MM.1S (cell line): ENCODE measurements at regions not wholly inside any gene's neighbourhood (a gene's known extent, or its start where the extent isn't known, plus 50 kb on each side); places are given as distances from the start of the nearest gene placed in this dataset.

Source experiments
- DNase-seq: peaks from one replicate; pipeline ENCODE4 v3.0.0-alpha.2; 2015
- H2AFZ ChIP-seq: fragments of 300-600 bp; sonication (generic); 2 replicates; pipeline ENCODE4 v1.6.0; 2016; ENCODE audit warnings: antibody characterized with exemption, low read length
- H3F3A ChIP-seq: fragments of 300-600 bp; sonication (generic); 2 replicates; pipeline ENCODE4 v1.6.1; 2016; ENCODE audit warnings: mild to moderate bottlenecking, antibody characterized with exemption, low read length, moderate library complexity, mixed read lengths; ENCODE audit not compliant: insufficient read depth
- H3K27ac ChIP-seq: fragments of 300-600 bp; sonication (generic); 2 replicates; pipeline ENCODE4 v1.5.1; 2016; ENCODE audit warnings: mild to moderate bottlenecking, low read length
- H3K27me3 ChIP-seq: fragments of 300-600 bp; sonication (generic); replicated peaks from 2 replicates; pipeline ENCODE4 v1.6.0; 2016; ENCODE audit warnings: low read length; ENCODE audit not compliant: insufficient read depth
- H3K36me3 ChIP-seq: fragments of 300-600 bp; sonication (generic); replicated peaks from 2 replicates; pipeline ENCODE4 v1.6.1; 2016; ENCODE audit warnings: mild to moderate bottlenecking, low read length, mixed read lengths; ENCODE audit not compliant: insufficient read depth
- H3K4me1 ChIP-seq: fragments of 300-600 bp; sonication (generic); 2 replicates; pipeline ENCODE4 v1.6.1; 2016; ENCODE audit warnings: low read length, mixed read lengths
- H3K4me2 ChIP-seq: fragments of 300-600 bp; sonication (generic); 2 replicates; pipeline ENCODE4 v1.6.0; 2016; ENCODE audit warnings: low read depth, low read length
- H3K4me3 ChIP-seq: fragments of 300-600 bp; sonication (generic); 2 replicates; pipeline ENCODE4 v1.5.1; 2016; ENCODE audit warnings: low read length, mixed read lengths
- H3K79me2 ChIP-seq: fragments of 300-600 bp; sonication (generic); 2 replicates; pipeline ENCODE4 v1.6.1; 2016; ENCODE audit warnings: mixed run types, low read length, mixed read lengths
- H3K9ac ChIP-seq: fragments of 300-600 bp; sonication (generic); 2 replicates; pipeline ENCODE4 v1.6.1; 2016; ENCODE audit warnings: low read length, mixed read lengths
- H3K9me2 ChIP-seq: fragments of 300-600 bp; sonication (generic); replicated peaks from 2 replicates; pipeline ENCODE4 v1.6.1; 2016; ENCODE audit warnings: mild to moderate bottlenecking, low read length, mixed read lengths; ENCODE audit not compliant: insufficient read depth
- H3K9me3 ChIP-seq: fragments of 300-600 bp; sonication (generic); replicated peaks from 2 replicates; pipeline ENCODE4 v1.6.1; 2016; ENCODE audit warnings: mild to moderate bottlenecking, low read length, mixed read lengths; ENCODE audit not compliant: insufficient read depth
- H4K20me1 ChIP-seq: fragments of 300-600 bp; sonication (generic); 2 replicates; pipeline ENCODE4 v1.6.1; 2016; ENCODE audit warnings: mild to moderate bottlenecking, low read length, moderate library complexity, mixed read lengths; ENCODE audit not compliant: insufficient read depth
- EZH2 ChIP-seq: fragments of 300-600 bp; sonication (generic); optimal IDR thresholded peaks from 2 replicates; pipeline ENCODE3; 2017; ENCODE audit warnings: low read depth, mild to moderate bottlenecking, antibody characterized with exemption, low read length, mixed read lengths
- EZH2phosphoT487 ChIP-seq: fragments of 300-600 bp; sonication (generic); IDR thresholded peaks from 2 replicates; pipeline ENCODE4 v1.6.1; 2018; ENCODE audit warnings: antibody characterized with exemption, low read length
- TF ChIP-seq, protein P1 (sequence below): fragments of 300-600 bp; sonication (generic); IDR thresholded peaks from 2 replicates; pipeline ENCODE4 v1.5.1; 2016; ENCODE audit warnings: antibody characterized with exemption, low read length, mixed read lengths

DNA sequence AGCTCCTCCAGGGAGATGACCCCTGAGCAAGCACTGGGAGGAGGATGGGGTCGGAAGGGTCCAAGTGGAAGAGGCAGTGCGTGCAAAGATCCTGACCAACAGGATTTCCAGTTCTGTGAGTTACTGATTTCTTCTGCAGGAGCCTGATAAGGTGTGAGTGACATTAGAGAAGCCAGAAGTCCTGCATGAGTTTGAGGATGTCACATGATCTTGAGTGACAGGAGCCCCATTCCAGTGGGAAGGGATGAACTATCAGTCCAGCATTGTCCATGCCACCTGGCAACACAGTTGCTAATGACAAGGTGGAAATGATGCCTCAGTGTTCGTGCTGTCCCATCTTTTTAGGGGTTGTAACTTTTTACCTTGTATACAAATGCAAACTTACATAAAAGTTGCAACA lies 285.1 kb upstream of the HDAC4 start:
- no peaks in the 10 kb centered on the region for H3K9me3 ChIP-seq
- no peaks in the 10 kb centered on the region for H3K79me2 ChIP-seq
- no peak overlapping the region for H3K27ac ChIP-seq
- no peaks in the 10 kb centered on the region for H3K36me3 ChIP-seq
- H4K20me1 ChIP-seq: no peaks in the 10 kb centered on the region
- no peak for DNase-seq
- H3K27me3 ChIP-seq: no peaks in the 10 kb centered on the region
- no peak overlapping the region for H3K9ac ChIP-seq
- TF ChIP-seq, protein P1, sequence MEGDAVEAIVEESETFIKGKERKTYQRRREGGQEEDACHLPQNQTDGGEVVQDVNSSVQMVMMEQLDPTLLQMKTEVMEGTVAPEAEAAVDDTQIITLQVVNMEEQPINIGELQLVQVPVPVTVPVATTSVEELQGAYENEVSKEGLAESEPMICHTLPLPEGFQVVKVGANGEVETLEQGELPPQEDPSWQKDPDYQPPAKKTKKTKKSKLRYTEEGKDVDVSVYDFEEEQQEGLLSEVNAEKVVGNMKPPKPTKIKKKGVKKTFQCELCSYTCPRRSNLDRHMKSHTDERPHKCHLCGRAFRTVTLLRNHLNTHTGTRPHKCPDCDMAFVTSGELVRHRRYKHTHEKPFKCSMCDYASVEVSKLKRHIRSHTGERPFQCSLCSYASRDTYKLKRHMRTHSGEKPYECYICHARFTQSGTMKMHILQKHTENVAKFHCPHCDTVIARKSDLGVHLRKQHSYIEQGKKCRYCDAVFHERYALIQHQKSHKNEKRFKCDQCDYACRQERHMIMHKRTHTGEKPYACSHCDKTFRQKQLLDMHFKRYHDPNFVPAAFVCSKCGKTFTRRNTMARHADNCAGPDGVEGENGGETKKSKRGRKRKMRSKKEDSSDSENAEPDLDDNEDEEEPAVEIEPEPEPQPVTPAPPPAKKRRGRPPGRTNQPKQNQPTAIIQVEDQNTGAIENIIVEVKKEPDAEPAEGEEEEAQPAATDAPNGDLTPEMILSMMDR: no peak
- TF ChIP-seq EZH2phosphoT487 (no peak), EZH2 (no peak)
- H3F3A ChIP-seq: no peaks in the 10 kb centered on the region
- H2AFZ ChIP-seq: no peak overlapping the region
- no peak overlapping the region for H3K4me3 ChIP-seq
- H3K9me2 ChIP-seq: no peaks in the 10 kb centered on the region
- no peaks in the 10 kb centered on the region for H3K4me1 ChIP-seq
- no peak overlapping the region for H3K4me2 ChIP-seq

DNA sequence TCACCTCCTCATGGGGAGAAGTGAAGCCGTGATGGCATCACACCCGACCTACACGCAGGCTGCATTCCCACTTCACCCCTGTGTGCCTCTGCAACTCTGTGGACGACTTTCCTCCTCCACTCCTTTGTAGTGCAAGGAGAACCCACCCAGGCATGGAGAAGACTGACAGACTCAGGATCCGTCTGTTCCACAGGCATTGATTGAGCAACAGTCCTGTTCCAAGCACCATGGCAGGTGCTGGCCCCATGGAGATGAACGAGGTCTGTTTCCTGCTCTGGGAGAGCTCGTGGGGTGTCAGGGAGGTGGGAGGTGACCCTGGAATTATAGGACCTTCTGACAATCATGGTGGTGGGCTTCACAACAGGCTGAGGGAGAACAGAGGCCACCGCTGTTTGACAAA lies 284.7 kb upstream of the HDAC4 start:
- Histone ChIP-seq H3F3A (no peaks in the 10 kb centered on the region), H3K27me3 (no peaks in the 10 kb centered on the region), H3K4me1 (no peaks in the 10 kb centered on the region), H3K4me3 (no peak overlapping the region), H3K9me3 (no peaks in the 10 kb centered on the region), H4K20me1 (no peaks in the 10 kb centered on the region), H3K9ac (no peak overlapping the region), H3K4me2 (no peak overlapping the region), H3K27ac (no peak overlapping the region), H3K36me3 (no peaks in the 10 kb centered on the region), H3K9me2 (no peaks in the 10 kb centered on the region), H2AFZ (no peak overlapping the region), H3K79me2 (no peaks in the 10 kb centered on the region)
- no peak for DNase-seq
- no peak for TF ChIP-seq EZH2
- TF ChIP-seq, protein P1: no peak
- TF ChIP-seq EZH2phosphoT487: no peak

DNA sequence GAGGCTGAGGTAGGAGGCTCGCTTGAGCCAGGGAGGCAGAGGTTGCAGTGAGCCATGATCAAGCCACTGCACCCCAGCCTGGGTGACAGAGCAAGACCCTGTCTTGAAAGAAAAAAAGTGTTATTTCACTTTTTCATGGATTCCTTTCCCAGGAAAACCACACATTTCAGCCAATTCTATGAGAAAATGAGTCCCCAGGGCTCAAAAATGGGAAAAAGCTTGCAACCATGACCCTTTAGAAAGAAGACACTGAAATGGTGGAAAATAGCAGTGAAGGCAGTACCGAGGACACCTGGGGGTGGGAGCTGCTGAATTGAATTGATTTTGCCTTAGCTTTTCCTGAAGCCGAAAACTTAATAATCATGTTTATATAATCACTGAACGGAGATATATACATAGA lies 284.2 kb upstream of the HDAC4 start:
- Histone ChIP-seq H3K27ac (no peak overlapping the region), H3K4me3 (no peak overlapping the region), H3K9me2 (no peaks in the 10 kb centered on the region), H3K27me3 (no peaks in the 10 kb centered on the region), H3K79me2 (no peaks in the 10 kb centered on the region), H3K4me1 (no peaks in the 10 kb centered on the region), H4K20me1 (no peaks in the 10 kb centered on the region), H3K36me3 (no peaks in the 10 kb centered on the region), H3K9ac (no peak overlapping the region), H3F3A (no peaks in the 10 kb centered on the region), H2AFZ (no peak overlapping the region), H3K4me2 (no peak overlapping the region), H3K9me3 (no peaks in the 10 kb centered on the region)
- no peak for DNase-seq
- TF ChIP-seq EZH2phosphoT487 (no peak), EZH2 (no peak)
- TF ChIP-seq, protein P1: no peak
